Loucy (cell line): ENCODE measurements at regions not wholly inside any gene's neighbourhood (a gene's known extent, or its start where the extent isn't known, plus 50 kb on each side); places are given as distances from the start of the nearest gene placed in this dataset.

ENCODE experiments used
- CTCF ChIP-seq: fragments of 200-600 bp; sonication (generic); conservative IDR thresholded peaks from 2 replicates; pipeline ENCODE4 v1.5.1; 2014; ENCODE audit warnings: mild to moderate bottlenecking, antibody characterized with exemption, low read length
- EZH2phosphoT487 ChIP-seq: fragments of 200-600 bp; IDR thresholded peaks from 2 replicates; pipeline ENCODE4 v1.6.1; 2018; ENCODE audit warnings: antibody characterized with exemption, mild to moderate bottlenecking, moderate library complexity, borderline replicate concordance

DNA sequence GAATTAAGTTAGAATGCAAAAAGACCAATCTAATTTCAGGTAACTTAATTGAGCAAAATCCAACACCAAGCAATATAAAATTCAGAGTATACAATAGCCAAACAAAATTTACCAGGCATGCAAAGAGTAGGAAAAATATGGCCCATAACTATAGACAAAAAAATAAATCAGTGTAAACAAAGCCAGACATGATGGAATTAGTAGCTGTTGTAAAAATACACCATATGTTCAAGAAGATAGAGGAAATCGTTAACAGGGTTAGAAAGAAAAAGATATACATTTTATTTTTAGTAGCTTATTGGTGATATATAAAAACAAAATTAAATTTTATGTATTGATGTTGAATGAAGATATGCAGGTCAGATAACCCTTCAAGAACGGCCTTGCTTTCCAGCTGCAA is 621.1 kb upstream of the MIR17HG start:
- TF ChIP-seq CTCF (no peak), EZH2phosphoT487 (no peak)
